ENCODE measurements at regions not wholly inside any gene's neighbourhood (a gene's known extent, or its start where the extent isn't known, plus 50 kb on each side); places are given as distances from the start of the nearest gene placed in this dataset.

- Mint-ChIP-seq H3K4me3 (peak overlapping the region; percentile 64), H3K36me3 (ENCODE audit: low read depth) (no peaks in the 10 kb centered on the region), H3K9me3 (no peaks in the 10 kb centered on the region), H3K4me1 (ENCODE audit: low read depth) (peaks cover 94% of the 10 kb centered on the region), H3K27me3 (ENCODE audit: insufficient read depth) (peaks cover 4% of the 10 kb centered on the region; the same call in 1 of the 2 replicates), H3K27ac (peak overlapping the region; percentile 94)
- no peak for TF ChIP-seq CTCF (IDR thresholded peaks at IDR 0.05)
- DNase-seq: peak; percentile 94
Observed at GRCh38 chr6:139587469-139587868, 213.0 kb upstream of the CITED2 start.

- peaks cover 90% of the 10 kb centered on the region for H3K4me1 Mint-ChIP-seq (ENCODE audit: low read depth)
- H3K27me3 Mint-ChIP-seq (ENCODE audit: insufficient read depth): peaks cover 4% of the 10 kb centered on the region; the same call in 1 of the 2 replicates
- no peak overlapping the region; the same call in 1 of the 2 replicates for H3K27ac Mint-ChIP-seq
- no peak for DNase-seq
- no peak overlapping the region for H3K4me3 Mint-ChIP-seq
- TF ChIP-seq CTCF (IDR thresholded peaks at IDR 0.05): no peak
- H3K9me3 Mint-ChIP-seq: no peaks in the 10 kb centered on the region
- no peaks in the 10 kb centered on the region for H3K36me3 Mint-ChIP-seq (ENCODE audit: low read depth)
Observed at GRCh38 chr6:139586273-139586672, 211.8 kb upstream of the CITED2 start.

GRCh38 chr6:139584599-139584998 is 210.2 kb upstream of the CITED2 start:
- Mint-ChIP-seq H3K4me3 (no peak overlapping the region), H3K4me1 (ENCODE audit: low read depth) (peaks cover 86% of the 10 kb centered on the region), H3K36me3 (ENCODE audit: low read depth) (0 out of 2 replicates have a peak, but pooled peaks cover 4% of the 10 kb centered on the region), H3K9me3 (no peaks in the 10 kb centered on the region), H3K27ac (peak overlapping the region; percentile 36), H3K27me3 (ENCODE audit: insufficient read depth) (peaks cover 4% of the 10 kb centered on the region; the same call in 1 of the 2 replicates)
- no peak for DNase-seq
- TF ChIP-seq CTCF (IDR thresholded peaks at IDR 0.05): no peak

GRCh38 chr6:139583420-139583819 is 209.0 kb upstream of the CITED2 start:
- peak; percentile 28 for DNase-seq
- TF ChIP-seq CTCF (IDR thresholded peaks at IDR 0.05): no peak
- Mint-ChIP-seq H3K9me3 (no peaks in the 10 kb centered on the region), H3K27me3 (ENCODE audit: insufficient read depth) (peaks cover 2% of the 10 kb centered on the region), H3K4me1 (ENCODE audit: low read depth) (peaks cover 82% of the 10 kb centered on the region), H3K36me3 (ENCODE audit: low read depth) (0 out of 2 replicates have a peak, but pooled peaks cover 4% of the 10 kb centered on the region), H3K4me3 (peak overlapping the region; percentile 37; the same call in 1 of the 2 replicates), H3K27ac (peak overlapping the region; percentile 66)

GRCh38 chr6:139582956-139583355 is 208.5 kb upstream of the CITED2 start:
- H3K9me3 Mint-ChIP-seq: no peaks in the 10 kb centered on the region
- TF ChIP-seq CTCF (IDR thresholded peaks at IDR 0.05): no peak
- peak overlapping the region; percentile 66 for H3K27ac Mint-ChIP-seq
- DNase-seq: peak; percentile 29
- H3K4me1 Mint-ChIP-seq (ENCODE audit: low read depth): peaks cover 82% of the 10 kb centered on the region
- H3K27me3 Mint-ChIP-seq (ENCODE audit: insufficient read depth): no peaks in the 10 kb centered on the region; the same call in none of the 2 replicates
- 0 out of 2 replicates have a peak, but pooled peaks cover 4% of the 10 kb centered on the region for H3K36me3 Mint-ChIP-seq (ENCODE audit: low read depth)
- peak overlapping the region; percentile 37; the same call in 1 of the 2 replicates for H3K4me3 Mint-ChIP-seq

Data from HFFc6 (cell line).